NT2/D1 (cell line): ENCODE measurements at regions not wholly inside any gene's neighbourhood (a gene's known extent, or its start where the extent isn't known, plus 50 kb on each side); places are given as distances from the start of the nearest gene placed in this dataset.

Source experiments
- SUZ12 ChIP-seq: IDR thresholded peaks from 2 replicates; pipeline ENCODE4 v1.6.1; 2011; ENCODE audit not compliant: insufficient read length, insufficient read depth; ENCODE audit errors: extremely low read depth
- YY1 ChIP-seq: IDR thresholded peaks from 2 replicates; pipeline ENCODE4 v1.6.1; 2011; ENCODE audit not compliant: insufficient read length, insufficient read depth
- ZNF274 ChIP-seq: IDR thresholded peaks from 2 replicates; pipeline ENCODE4 v1.6.1; 2011; ENCODE audit warnings: mild to moderate bottlenecking, low read depth, low read length

- no peak for TF ChIP-seq YY1
- no peak for TF ChIP-seq ZNF274
- no peak for TF ChIP-seq SUZ12
These were observed 743.1 kb upstream of the ARRDC3 start for GRCh38 chr5:92126182-92126581.
